ENCODE measurements at regions not wholly inside any gene's neighbourhood (a gene's known extent, or its start where the extent isn't known, plus 50 kb on each side); places are given as distances from the start of the nearest gene placed in this dataset.

DNA sequence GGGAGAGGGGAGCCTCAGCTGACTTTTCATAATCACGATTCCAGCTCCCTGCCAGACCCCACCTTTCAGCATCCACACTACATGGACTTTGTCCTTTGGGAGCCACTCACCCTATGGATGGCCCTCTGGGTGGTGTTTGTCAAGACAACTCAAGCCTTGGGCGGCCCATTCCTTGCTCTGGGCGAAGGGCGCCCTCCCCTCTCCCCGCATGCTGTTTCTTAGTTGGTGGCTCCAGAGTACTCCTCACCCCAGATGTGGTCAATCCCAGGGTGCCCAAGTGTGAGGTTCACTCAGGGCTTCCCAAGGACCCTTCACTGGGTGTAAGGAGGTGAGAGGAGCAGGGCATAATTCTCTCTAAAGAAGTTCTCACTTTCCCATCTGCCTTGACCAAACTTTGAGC lies 710.0 kb downstream of the QKI start:
- Histone ChIP-seq H3K9me3 (ENCODE audit: low read depth) (no peaks in the 10 kb centered on the region), H3K9ac (no peak overlapping the region), H3K27me3 (replicated peaks; ENCODE audit: insufficient read depth) (no peaks in the 10 kb centered on the region), H2AFZ (no peak overlapping the region), H4K20me1 (ENCODE audit: insufficient read depth) (no peaks in the 10 kb centered on the region), H3K79me2 (ENCODE audit: insufficient read depth) (no peaks in the 10 kb centered on the region), H3K27ac (no peak overlapping the region), H3K9me2 (ENCODE audit: insufficient read depth) (no peaks in the 10 kb centered on the region), H3K4me3 (no peak overlapping the region), H3K4me2 (ENCODE audit: unreplicated experiment) (no peak overlapping the region), H3F3A (ENCODE audit: insufficient read depth) (no peaks in the 10 kb centered on the region), H3K36me3 (ENCODE audit: low read depth) (no peaks in the 10 kb centered on the region), H3K4me1 (ENCODE audit: insufficient read depth) (no peaks in the 10 kb centered on the region)
- WGBS, 2 experiments (ENCODE audit: low coverage in 1 of 2, low lambda C conversion rate in 2 of 2, missing lambda C conversion rate in 2 of 2), result 54 to 69% methylated on average over 5 of the region's 5 CpGs
- in situ Hi-C loops (cut with MboI), result no loop called here
- no peak for DNase-seq
- TF ChIP-seq EZH2 (IDR thresholded peaks at IDR 0.05; ENCODE audit: insufficient read depth, poor library complexity, severe bottlenecking) (no peak), EZH2phosphoT487 (IDR thresholded peaks at IDR 0.05; ENCODE audit: insufficient read depth, low read depth) (no peak)

DNA sequence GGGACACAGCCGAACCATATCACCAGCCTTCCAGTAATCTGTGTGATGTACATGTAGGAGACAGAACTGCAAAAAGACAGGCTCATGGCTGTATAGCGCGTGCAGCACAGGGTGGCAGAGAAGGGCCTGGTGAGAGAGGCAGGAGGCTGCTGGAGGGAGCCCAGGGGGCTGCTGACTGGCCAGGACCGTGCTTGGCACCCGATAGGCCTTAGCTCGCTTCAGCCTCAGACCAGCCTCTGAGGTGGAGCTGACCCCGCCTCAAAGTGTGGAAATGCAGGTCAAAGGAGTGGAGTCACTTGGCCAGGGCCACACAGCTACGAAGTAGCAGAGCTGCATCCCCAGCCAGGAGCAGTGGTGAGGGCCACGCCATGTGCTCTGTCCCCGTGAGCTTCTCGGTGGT lies 707.6 kb downstream of the QKI start:
- no peaks in the 10 kb centered on the region for H3K79me2 ChIP-seq (ENCODE audit: insufficient read depth)
- 68 to 72% methylated on average over 11 of the region's 11 CpGs for WGBS, 2 experiments (ENCODE audit: low coverage in 1 of 2, low lambda C conversion rate in 2 of 2, missing lambda C conversion rate in 2 of 2)
- no peaks in the 10 kb centered on the region for H3K9me3 ChIP-seq (ENCODE audit: low read depth)
- DNase-seq, result no peak
- no peak overlapping the region for H2AFZ ChIP-seq
- H3K27me3 ChIP-seq (replicated peaks; ENCODE audit: insufficient read depth), result no peaks in the 10 kb centered on the region
- no peak overlapping the region for H3K9ac ChIP-seq
- no peaks in the 10 kb centered on the region for H3K9me2 ChIP-seq (ENCODE audit: insufficient read depth)
- in situ Hi-C loops (cut with MboI), result no loop called here
- no peak overlapping the region for H3K27ac ChIP-seq
- H3K4me1 ChIP-seq (ENCODE audit: insufficient read depth), result no peaks in the 10 kb centered on the region
- TF ChIP-seq EZH2 (IDR thresholded peaks at IDR 0.05; ENCODE audit: insufficient read depth, poor library complexity, severe bottlenecking) (no peak), EZH2phosphoT487 (IDR thresholded peaks at IDR 0.05; ENCODE audit: insufficient read depth, low read depth) (no peak)
- no peaks in the 10 kb centered on the region for H3K36me3 ChIP-seq (ENCODE audit: low read depth)
- no peaks in the 10 kb centered on the region for H3F3A ChIP-seq (ENCODE audit: insufficient read depth)
- no peaks in the 10 kb centered on the region for H4K20me1 ChIP-seq (ENCODE audit: insufficient read depth)
- H3K4me2 ChIP-seq (ENCODE audit: unreplicated experiment), result no peak overlapping the region
- H3K4me3 ChIP-seq, result no peak overlapping the region

DNA sequence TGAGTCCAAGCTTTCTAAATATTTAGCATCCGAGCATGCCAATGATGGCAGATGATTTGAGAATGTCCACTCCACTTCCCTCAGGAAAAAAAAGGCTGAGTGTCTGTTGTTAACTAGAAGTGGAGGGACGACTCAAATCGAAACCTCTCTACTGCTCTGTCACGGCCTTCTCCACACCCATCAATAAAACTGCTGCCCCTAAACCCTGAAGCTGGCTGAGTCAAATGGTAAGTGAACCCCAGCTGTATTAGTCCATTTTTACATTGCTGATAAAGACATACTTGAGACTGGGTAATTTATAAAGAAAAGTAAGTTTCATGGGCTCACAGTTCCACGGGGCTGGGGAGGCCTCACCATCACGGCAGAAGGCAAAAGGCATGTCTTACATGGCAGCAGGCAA lies 707.0 kb downstream of the QKI start:
- WGBS, 2 experiments (ENCODE audit: low coverage in 1 of 2, low lambda C conversion rate in 2 of 2, missing lambda C conversion rate in 2 of 2), result 21 to 22% methylated on average over 6 of the region's 6 CpGs
- no peak for DNase-seq
- H3K9me3 ChIP-seq (ENCODE audit: low read depth), result no peaks in the 10 kb centered on the region
- no peaks in the 10 kb centered on the region for H3K27me3 ChIP-seq (replicated peaks; ENCODE audit: insufficient read depth)
- no peaks in the 10 kb centered on the region for H4K20me1 ChIP-seq (ENCODE audit: insufficient read depth)
- H3K27ac ChIP-seq, result no peak overlapping the region
- no peaks in the 10 kb centered on the region for H3K36me3 ChIP-seq (ENCODE audit: low read depth)
- H3K4me2 ChIP-seq (ENCODE audit: unreplicated experiment), result no peak overlapping the region
- no peaks in the 10 kb centered on the region for H3K9me2 ChIP-seq (ENCODE audit: insufficient read depth)
- no peak overlapping the region for H3K4me3 ChIP-seq
- TF ChIP-seq EZH2phosphoT487 (IDR thresholded peaks at IDR 0.05; ENCODE audit: insufficient read depth, low read depth), result no peak
- TF ChIP-seq EZH2 (IDR thresholded peaks at IDR 0.05; ENCODE audit: insufficient read depth, poor library complexity, severe bottlenecking), result no peak
- no peak overlapping the region for H2AFZ ChIP-seq
- no peaks in the 10 kb centered on the region for H3F3A ChIP-seq (ENCODE audit: insufficient read depth)
- in situ Hi-C loops (cut with MboI), result no loop called here
- H3K9ac ChIP-seq, result no peak overlapping the region
- no peaks in the 10 kb centered on the region for H3K4me1 ChIP-seq (ENCODE audit: insufficient read depth)
- H3K79me2 ChIP-seq (ENCODE audit: insufficient read depth), result no peaks in the 10 kb centered on the region

DNA sequence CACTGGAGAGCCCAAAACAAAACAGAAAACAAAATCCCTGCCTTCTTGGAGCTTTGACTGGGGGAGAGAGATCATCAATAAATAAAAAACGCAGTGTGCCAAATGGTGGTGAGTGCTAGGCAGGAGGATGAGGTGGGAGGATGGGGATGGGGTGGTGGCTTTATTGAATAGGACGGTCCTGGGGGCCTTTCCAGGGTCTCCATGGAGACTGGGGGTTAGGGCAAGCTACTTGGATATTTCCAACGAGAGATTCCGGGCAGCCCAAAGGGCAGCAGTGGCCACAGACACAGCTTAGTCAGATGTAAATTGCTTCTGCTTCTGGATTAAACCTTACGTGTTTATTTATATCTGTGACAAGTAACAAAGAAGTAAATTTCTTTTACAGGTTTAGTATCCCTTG lies 700.1 kb downstream of the QKI start:
- Histone ChIP-seq H3K36me3 (ENCODE audit: low read depth) (no peaks in the 10 kb centered on the region), H3K9me2 (ENCODE audit: insufficient read depth) (no peaks in the 10 kb centered on the region), H4K20me1 (ENCODE audit: insufficient read depth) (no peaks in the 10 kb centered on the region), H2AFZ (no peak overlapping the region), H3K9me3 (ENCODE audit: low read depth) (no peaks in the 10 kb centered on the region), H3K4me3 (no peak overlapping the region), H3F3A (ENCODE audit: insufficient read depth) (no peaks in the 10 kb centered on the region), H3K79me2 (ENCODE audit: insufficient read depth) (no peaks in the 10 kb centered on the region), H3K4me1 (ENCODE audit: insufficient read depth) (no peaks in the 10 kb centered on the region), H3K9ac (no peak overlapping the region), H3K4me2 (ENCODE audit: unreplicated experiment) (no peak overlapping the region), H3K27me3 (replicated peaks; ENCODE audit: insufficient read depth) (no peaks in the 10 kb centered on the region), H3K27ac (no peak overlapping the region)
- in situ Hi-C loops (cut with MboI), result no loop called here
- DNase-seq, result no peak
- WGBS, 2 experiments (ENCODE audit: low coverage in 1 of 2, low lambda C conversion rate in 2 of 2, missing lambda C conversion rate in 2 of 2), result 34 to 36% methylated on average over 5 of the region's 5 CpGs
- TF ChIP-seq EZH2 (IDR thresholded peaks at IDR 0.05; ENCODE audit: insufficient read depth, poor library complexity, severe bottlenecking) (no peak), EZH2phosphoT487 (IDR thresholded peaks at IDR 0.05; ENCODE audit: insufficient read depth, low read depth) (no peak)

DNA sequence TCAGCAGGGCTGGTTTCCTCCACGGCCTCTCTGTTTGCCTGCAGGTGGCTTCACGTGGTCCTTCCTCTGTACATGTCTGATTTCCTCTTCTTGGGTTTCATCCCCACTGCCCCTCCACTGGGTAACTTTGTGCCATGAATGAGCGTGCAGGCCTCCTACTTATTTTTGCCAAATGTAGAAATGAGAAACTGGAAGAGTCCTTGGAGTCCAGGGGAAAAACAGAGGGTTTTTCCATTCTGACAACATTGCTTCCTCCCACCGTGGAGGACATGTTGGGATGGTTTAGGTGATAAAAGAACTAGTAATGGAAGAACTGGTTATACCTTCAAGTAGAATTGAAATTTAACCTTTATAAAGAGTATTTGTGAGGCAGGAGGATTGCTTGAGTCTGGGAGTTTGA lies 699.5 kb downstream of the QKI start:
- Histone ChIP-seq H3K27ac (no peak overlapping the region), H3K9ac (no peak overlapping the region), H3K4me2 (ENCODE audit: unreplicated experiment) (no peak overlapping the region), H3K9me3 (ENCODE audit: low read depth) (no peaks in the 10 kb centered on the region), H3K4me1 (ENCODE audit: insufficient read depth) (no peaks in the 10 kb centered on the region), H4K20me1 (ENCODE audit: insufficient read depth) (no peaks in the 10 kb centered on the region), H2AFZ (no peak overlapping the region), H3F3A (ENCODE audit: insufficient read depth) (no peaks in the 10 kb centered on the region), H3K36me3 (ENCODE audit: low read depth) (no peaks in the 10 kb centered on the region), H3K79me2 (ENCODE audit: insufficient read depth) (no peaks in the 10 kb centered on the region), H3K27me3 (replicated peaks; ENCODE audit: insufficient read depth) (no peaks in the 10 kb centered on the region), H3K9me2 (ENCODE audit: insufficient read depth) (no peaks in the 10 kb centered on the region), H3K4me3 (no peak overlapping the region)
- in situ Hi-C loops (cut with MboI), result no loop called here
- TF ChIP-seq EZH2phosphoT487 (IDR thresholded peaks at IDR 0.05; ENCODE audit: insufficient read depth, low read depth) (no peak), EZH2 (IDR thresholded peaks at IDR 0.05; ENCODE audit: insufficient read depth, poor library complexity, severe bottlenecking) (no peak)
- no peak for DNase-seq
- 24 to 26% methylated on average over 4 of the region's 4 CpGs for WGBS, 2 experiments (ENCODE audit: low coverage in 1 of 2, low lambda C conversion rate in 2 of 2, missing lambda C conversion rate in 2 of 2)
